Trophoblast cell (in vitro differentiated cells and primary cell): ENCODE measurements at regions not wholly inside any gene's neighbourhood (a gene's known extent, or its start where the extent isn't known, plus 50 kb on each side); places are given as distances from the start of the nearest gene placed in this dataset.
A peak's percentile ranks its signal among the peaks of the same experiment; 100 is the strongest.

Source experiments
- DNase-seq, 2 donors: peaks; one replicate each; pipeline ENCODE4 v3.0.0-alpha.2; 2016
- H2AFZ ChIP-seq: 2 replicates; pipeline ENCODE4 v1.6.1; 2013; ENCODE audit warnings: low read length, moderate library complexity, mild to moderate bottlenecking; ENCODE audit not compliant: insufficient read depth, poor library complexity
- H2AK5ac ChIP-seq: 2 replicates; pipeline ENCODE4 v1.6.1; 2013; ENCODE audit warnings: mild to moderate bottlenecking, low read length
- H2BK120ac ChIP-seq: 2 replicates; pipeline ENCODE4 v1.6.1; 2013; ENCODE audit warnings: low read length, mild to moderate bottlenecking, moderate library complexity; ENCODE audit not compliant: insufficient read depth, poor library complexity
- H2BK12ac ChIP-seq: 2 replicates; pipeline ENCODE4 v1.6.1; 2013; ENCODE audit warnings: mild to moderate bottlenecking, low read length, moderate library complexity
- H2BK5ac ChIP-seq: 2 replicates; pipeline ENCODE4 v1.6.1; 2013; ENCODE audit warnings: low read length, low read depth, moderate library complexity, mild to moderate bottlenecking; ENCODE audit not compliant: poor library complexity
- H3K14ac ChIP-seq: 2 replicates; pipeline ENCODE4 v1.6.1; 2013; ENCODE audit warnings: mild to moderate bottlenecking, low read length
- H3K18ac ChIP-seq: 2 replicates; pipeline ENCODE4 v1.6.1; 2013; ENCODE audit warnings: mild to moderate bottlenecking, low read length
- H3K23ac ChIP-seq: 2 replicates; pipeline ENCODE4 v1.6.1; 2013; ENCODE audit warnings: low read length
- H3K27ac ChIP-seq: 2 replicates; pipeline ENCODE4 v1.5.1; 2013; ENCODE audit warnings: low read depth, mild to moderate bottlenecking, inconsistent platforms, low read length, moderate library complexity
- H3K27me3 ChIP-seq: 2 replicates; pipeline ENCODE4 v1.6.1; 2013; ENCODE audit warnings: inconsistent platforms, mild to moderate bottlenecking, low read length, moderate library complexity; ENCODE audit not compliant: insufficient read depth
- H3K36me3 ChIP-seq, 2 experiments: 1 replicate in 1 of 2; 2 replicates in 1 of 2; pipeline ENCODE4 v1.6.1; 2013; ENCODE audit warnings: low read length in 2 of 2, mild to moderate bottlenecking in 2 of 2, moderate library complexity in 1 of 2; ENCODE audit not compliant: insufficient read depth in 2 of 2, control insufficient read depth in 1 of 2
- H3K4ac ChIP-seq: 2 replicates; pipeline ENCODE4 v1.6.1; 2013; ENCODE audit warnings: low read depth, mild to moderate bottlenecking, low read length, moderate library complexity
- H3K4me1 ChIP-seq, 2 experiments: 1 replicate in 1 of 2; 2 replicates in 1 of 2; pipeline ENCODE4 v1.6.1; 2013; ENCODE audit warnings: low read length in 2 of 2, mild to moderate bottlenecking in 2 of 2, moderate library complexity in 1 of 2; ENCODE audit not compliant: insufficient read depth in 2 of 2, control insufficient read depth in 1 of 2
- H3K4me2 ChIP-seq: 2 replicates; pipeline ENCODE4 v1.6.1; 2013; ENCODE audit warnings: inconsistent platforms, mild to moderate bottlenecking, low read length, moderate library complexity
- H3K4me3 ChIP-seq: 2 replicates; pipeline ENCODE4 v1.5.1; 2013; ENCODE audit warnings: mild to moderate bottlenecking, low read depth, low read length, inconsistent platforms
- H3K79me1 ChIP-seq: one replicate; pipeline ENCODE4 v1.6.1; 2013; ENCODE audit warnings: low read length
- H3K79me2 ChIP-seq: 2 replicates; pipeline ENCODE4 v1.6.1; 2013; ENCODE audit warnings: low read length, mild to moderate bottlenecking; ENCODE audit not compliant: control insufficient read depth, insufficient read depth, poor library complexity
- H3K9ac ChIP-seq: 2 replicates; pipeline ENCODE4 v1.6.1; 2013; ENCODE audit warnings: mild to moderate bottlenecking, low read length
- H3K9me3 ChIP-seq: 2 replicates; pipeline ENCODE4 v1.6.1; 2013; ENCODE audit warnings: low read depth, mild to moderate bottlenecking, control low read depth, inconsistent platforms, low read length; ENCODE audit not compliant: insufficient read depth
- H4K12ac ChIP-seq: 2 replicates; pipeline ENCODE4 v1.6.1; 2013; ENCODE audit warnings: low read depth, mild to moderate bottlenecking, low read length, moderate library complexity
- H4K8ac ChIP-seq: 2 replicates; pipeline ENCODE4 v1.6.1; 2013; ENCODE audit warnings: low read depth, mild to moderate bottlenecking, low read length, moderate library complexity
- H4K91ac ChIP-seq: one replicate; pipeline ENCODE4 v1.6.1; 2013; ENCODE audit warnings: low read depth, mild to moderate bottlenecking, low read length, moderate library complexity
- WGBS: extraction: QIAGEN DNeasy Blood & Tissue Kit; methylation state at CpG from one replicate; pipeline ENCODE4 v1.1.7; 2013; ENCODE audit warnings: missing lambda C conversion rate; ENCODE audit not compliant: insufficient read length, insufficient coverage; ENCODE audit errors: extremely low coverage; 5-methylcytosine and 5-hydroxymethylcytosine counted together

DNA sequence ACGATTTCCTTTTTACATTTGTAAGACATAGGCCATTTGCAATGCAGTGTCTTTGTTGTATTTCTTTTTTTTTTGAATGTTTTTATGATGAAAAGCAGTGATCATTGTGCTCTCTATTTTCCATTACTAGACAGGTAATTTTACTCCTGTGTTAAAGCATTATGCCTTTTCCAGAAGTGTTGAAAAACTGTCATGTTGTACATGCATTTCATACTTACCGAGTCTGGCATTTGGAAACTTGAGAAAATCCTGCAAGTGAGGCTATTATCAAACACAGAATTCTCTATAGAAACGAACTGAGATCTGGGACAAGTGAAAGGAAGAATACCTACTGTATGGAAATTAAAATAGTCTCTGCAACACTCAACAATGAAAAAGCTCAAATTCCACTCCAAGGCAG lies 78.6 kb upstream of the CNR1 start:
- H4K12ac ChIP-seq = no peak overlapping the region
- no peak overlapping the region for H4K91ac ChIP-seq
- H3K4me3 ChIP-seq = no peak overlapping the region
- H3K36me3 ChIP-seq = no peaks in the 10 kb centered on the region
- H3K4me2 ChIP-seq = no peak overlapping the region
- H3K4me1 ChIP-seq = no peaks in the 10 kb centered on the region
- H3K23ac ChIP-seq = no peak overlapping the region
- H3K18ac ChIP-seq = no peak overlapping the region
- no peaks in the 10 kb centered on the region for H3K9me3 ChIP-seq
- H3K79me1 ChIP-seq = no peaks in the 10 kb centered on the region
- no peak for DNase-seq
- no peak overlapping the region for H3K9ac ChIP-seq
- H2BK120ac ChIP-seq = no peak overlapping the region
- no peak overlapping the region for H2BK12ac ChIP-seq
- H3K27ac ChIP-seq = no peak overlapping the region
- H2AFZ ChIP-seq = no peak overlapping the region
- H2AK5ac ChIP-seq = no peak overlapping the region
- no peak overlapping the region for H3K4ac ChIP-seq
- H3K27me3 ChIP-seq = no peaks in the 10 kb centered on the region
- no peak overlapping the region for H4K8ac ChIP-seq
- no peak overlapping the region for H3K14ac ChIP-seq
- no peak overlapping the region for H2BK5ac ChIP-seq
- H3K79me2 ChIP-seq = no peaks in the 10 kb centered on the region
- no CpG with 5 or more reads among the region's 3 CpGs for WGBS

DNA sequence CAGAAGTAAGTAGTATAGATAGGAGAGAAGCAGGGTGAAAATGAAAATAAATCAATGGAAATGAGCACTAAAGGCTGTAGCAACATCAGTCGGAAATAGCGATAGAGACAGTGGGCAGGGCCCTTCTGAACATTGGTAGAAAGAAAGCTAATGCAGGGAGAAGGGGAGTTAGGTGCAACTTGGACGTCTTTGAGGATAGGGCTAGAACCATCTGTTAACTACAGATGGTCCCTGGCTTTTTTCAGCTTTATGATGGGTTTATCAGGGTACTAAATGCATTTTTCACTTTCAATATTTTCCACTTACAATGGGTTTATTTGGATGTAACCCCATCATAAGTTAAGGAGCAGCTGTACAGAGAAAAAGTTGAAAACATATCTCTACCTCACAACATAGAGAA lies 72.8 kb upstream of the CNR1 start:
- no peak overlapping the region for H3K18ac ChIP-seq

DNA sequence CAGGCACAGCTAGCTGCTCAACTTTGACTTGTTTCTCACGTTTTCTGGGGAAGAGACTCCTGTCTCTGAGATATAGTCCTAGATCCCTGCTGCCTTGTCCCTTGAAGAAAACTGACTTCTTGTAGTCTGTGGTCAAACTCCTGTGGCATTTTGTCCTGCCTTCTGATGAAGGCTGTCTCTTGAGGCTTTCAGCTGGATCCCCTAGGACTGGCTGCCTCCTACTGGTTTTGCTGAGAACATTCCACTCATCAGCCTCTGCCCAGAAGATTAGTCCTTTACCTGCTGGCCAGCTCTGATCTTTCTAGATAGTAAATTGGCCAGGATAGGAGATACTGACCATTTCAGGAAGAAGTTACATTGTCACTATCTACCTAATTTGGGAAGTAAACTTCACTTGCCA lies 71.9 kb upstream of the CNR1 start:
- Histone ChIP-seq H3K9ac (no peak overlapping the region), H2BK120ac (no peak overlapping the region), H2AFZ (no peak overlapping the region), H3K23ac (no peak overlapping the region), H3K27ac (no peak overlapping the region), H3K4ac (no peak overlapping the region), H3K9me3 (no peaks in the 10 kb centered on the region), H3K4me2 (no peak overlapping the region), H2BK12ac (no peak overlapping the region), H4K12ac (no peak overlapping the region), H2AK5ac (no peak overlapping the region), H3K79me1 (no peaks in the 10 kb centered on the region), H2BK5ac (no peak overlapping the region), H4K91ac (no peak overlapping the region), H3K27me3 (no peaks in the 10 kb centered on the region), H3K18ac (no peak overlapping the region), H3K4me3 (no peak overlapping the region), H3K14ac (no peak overlapping the region), H3K36me3 (no peaks in the 10 kb centered on the region), H3K4me1 (no peaks in the 10 kb centered on the region), H3K79me2 (no peaks in the 10 kb centered on the region), H4K8ac (no peak overlapping the region)
- WGBS = no CpG with 5 or more reads among the region's 1 CpG
- peak; percentile 5 to 42 for DNase-seq

More for the DNA sequence above, 72.8 kb upstream of the CNR1 start:
- H3K4ac ChIP-seq = no peak overlapping the region
- H3K23ac ChIP-seq = no peak overlapping the region
- H3K4me1 ChIP-seq = no peaks in the 10 kb centered on the region
- H4K91ac ChIP-seq = no peak overlapping the region
- H3K14ac ChIP-seq = no peak overlapping the region
- no CpG with 5 or more reads among the region's 3 CpGs for WGBS
- no peak overlapping the region for H2AFZ ChIP-seq
- H3K36me3 ChIP-seq = no peaks in the 10 kb centered on the region
- no peak for DNase-seq
- H3K27ac ChIP-seq = no peak overlapping the region
- no peak overlapping the region for H2BK12ac ChIP-seq
- no peak overlapping the region for H4K12ac ChIP-seq
- no peak overlapping the region for H2BK120ac ChIP-seq
- H3K9me3 ChIP-seq = no peaks in the 10 kb centered on the region
- H2AK5ac ChIP-seq = no peak overlapping the region
- H3K27me3 ChIP-seq = no peaks in the 10 kb centered on the region
- H3K79me2 ChIP-seq = no peaks in the 10 kb centered on the region
- no peaks in the 10 kb centered on the region for H3K79me1 ChIP-seq
- no peak overlapping the region for H4K8ac ChIP-seq
- H3K9ac ChIP-seq = no peak overlapping the region
- H3K4me2 ChIP-seq = no peak overlapping the region
- no peak overlapping the region for H2BK5ac ChIP-seq
- no peak overlapping the region for H3K4me3 ChIP-seq

DNA sequence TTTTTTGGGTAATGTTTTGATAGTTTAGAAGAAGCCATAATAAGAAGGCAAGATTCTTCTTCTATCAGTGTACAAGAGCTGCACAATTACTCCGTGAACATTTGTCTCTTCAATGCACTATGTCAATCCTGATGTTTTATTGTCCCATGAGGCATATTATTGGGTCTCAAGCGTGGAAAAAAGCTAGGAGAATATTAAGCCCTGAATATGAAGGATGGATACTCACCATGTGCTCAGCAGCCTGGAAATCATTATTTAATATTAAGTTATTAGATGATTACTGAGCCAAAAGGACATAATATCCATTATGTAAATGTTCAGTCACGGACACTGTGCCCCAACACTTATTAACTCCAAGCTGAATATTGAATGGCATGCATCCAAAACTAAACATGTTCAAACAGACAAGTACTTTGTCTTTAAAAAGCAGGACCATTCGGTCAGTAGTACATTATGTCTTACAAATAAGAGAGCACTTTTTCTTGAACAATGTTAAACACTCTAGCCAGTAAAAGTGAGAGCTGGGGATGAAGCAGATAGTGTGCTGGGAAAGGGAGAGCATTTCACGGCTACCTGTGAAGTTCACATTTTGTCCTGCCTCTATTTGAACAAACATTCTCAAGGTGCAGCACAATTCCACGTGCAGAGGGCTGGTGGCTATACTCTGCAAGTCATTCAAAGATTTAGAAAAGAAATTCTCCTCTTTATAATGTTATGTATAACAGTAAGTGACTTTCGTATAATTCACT lies 70.6 kb upstream of the CNR1 start:
- Histone ChIP-seq H3K4ac (no peak overlapping the region), H4K8ac (no peak overlapping the region), H3K18ac (no peak overlapping the region), H3K14ac (no peak overlapping the region), H3K9me3 (peaks cover 2% of the 10 kb centered on the region), H3K36me3 (no peaks in the 10 kb centered on the region), H2BK120ac (no peak overlapping the region), H3K4me2 (no peak overlapping the region), H3K27ac (no peak overlapping the region), H3K79me2 (no peaks in the 10 kb centered on the region), H3K9ac (no peak overlapping the region), H3K4me1 (no peaks in the 10 kb centered on the region), H4K12ac (no peak overlapping the region), H3K79me1 (no peaks in the 10 kb centered on the region), H3K4me3 (no peak overlapping the region), H3K23ac (no peak overlapping the region), H2BK5ac (no peak overlapping the region), H2BK12ac (no peak overlapping the region), H2AFZ (no peak overlapping the region), H3K27me3 (no peaks in the 10 kb centered on the region), H2AK5ac (no peak overlapping the region), H4K91ac (no peak overlapping the region)
- no CpG with 5 or more reads among the region's 7 CpGs for WGBS
- DNase-seq = no peak
